HCT116 (cell line): ENCODE measurements at regions not wholly inside any gene's neighbourhood (a gene's known extent, or its start where the extent isn't known, plus 50 kb on each side); places are given as distances from the start of the nearest gene placed in this dataset.

ENCODE experiments used
- ATAC-seq: fragments of 200-7000 bp; cut with Tn5 transposase; 2 replicates; pipeline ENCODE4 v1.9.1; 2020; ENCODE audit warnings: mild to moderate bottlenecking, moderate library complexity
- BruUV-seq: library from RNA; stranded (reverse); fragments of 400-500 nt; replicated peaks from 2 replicates; lab custom pipeline; 2021; lab: Mats Ljungman, UMichigan
- CTCF ChIA-PET: fragments of 300-600 bp; sonication (Branson Sonifier 250); formaldehyde crosslinking; loops from one replicate; lab custom pipeline; 2021; ENCODE audit warnings: antibody characterized with exemption; lab: Charles Lee
- POLR2A ChIA-PET: fragments of 300-600, 350-600 bp; sonication (Branson Sonifier 250); formaldehyde crosslinking; loops from one replicate; lab custom pipeline; 2021; ENCODE audit warnings: antibody characterized with exemption; lab: Charles Lee
- RAD21 ChIA-PET, 2 experiments: fragments of 300-600 bp; sonication (Branson Sonifier 250); formaldehyde crosslinking; loops; one replicate each; lab custom pipeline; 2023; ENCODE audit warnings: low total read pairs in 2 of 2; ENCODE audit not compliant: uncharacterized antibody in 2 of 2, unreplicated experiment in 2 of 2, low non-redundant PET in 1 of 2; lab: Charles Lee
- DNase-seq: peaks from one replicate; pipeline ENCODE4 v3.0.0-alpha.2; 2010; ENCODE audit warnings: low read depth, low spot score
- H2AFZ ChIP-seq: fragments of 200-600 bp; shearing (Covaris generic), sonication (generic); 2 replicates; pipeline ENCODE4 v1.6.1; 2017; ENCODE audit warnings: low read depth, mixed run types, mixed read lengths, antibody characterized with exemption, low read length; ENCODE audit not compliant: poor library complexity, severe bottlenecking
- H3K27ac ChIP-seq: 2 replicates; pipeline ENCODE4 v1.5.1; 2012; ENCODE audit warnings: low read depth, low read length
- H3K27me3 ChIP-seq: fragments of 200-600 bp; sonication (generic); 2 replicates; pipeline ENCODE4 v1.6.1; 2016; ENCODE audit warnings: mixed run types, low read length, mixed read lengths; ENCODE audit not compliant: insufficient read depth
- H3K36me3 ChIP-seq, 2 experiments: fragments of 200-500 bp in 1 of 2; fragments of 200-600 bp in 1 of 2; sonication (Bioruptor generic) in 1 of 2; sonication (generic) in 1 of 2; 2 replicates each; pipeline versions ENCODE4 v1.5.1 to v1.6.1; 2014 to 2016; ENCODE audit warnings: low read length in 2 of 2, inconsistent platforms in 1 of 2, mixed read lengths in 1 of 2, mixed run types in 1 of 2; ENCODE audit not compliant: insufficient read depth in 2 of 2, control insufficient read depth in 1 of 2
- H3K4me1 ChIP-seq, 2 experiments: fragments of 200-600 bp in 1 of 2; sonication (generic) in 1 of 2; 2 replicates each; pipeline versions ENCODE4 v1.5.1 to v1.6.1; 2012 to 2017; ENCODE audit warnings: low read length in 2 of 2, inconsistent platforms in 1 of 2, mild to moderate bottlenecking in 1 of 2, mixed read lengths in 1 of 2, mixed run types in 1 of 2, moderate library complexity in 1 of 2; ENCODE audit not compliant: insufficient read depth in 2 of 2, control insufficient read depth in 1 of 2
- H3K4me2 ChIP-seq: fragments of 200-600 bp; sonication (generic); 2 replicates; pipeline ENCODE4 v1.6.1; 2017; ENCODE audit warnings: mixed run types, low read length, mixed read lengths
- H3K4me3 ChIP-seq, 2 experiments: fragments of 200-600 bp in 1 of 2; sonication (generic) in 1 of 2; replicated peaks in 1 of 2; 2 replicates each; pipeline ENCODE4 v1.5.1; 2011 to 2016; ENCODE audit warnings: low read length in 2 of 2, control low read depth in 1 of 2, low read depth in 1 of 2, mild to moderate bottlenecking in 1 of 2, mixed read lengths in 1 of 2, mixed run types in 1 of 2
- H3K79me2 ChIP-seq: fragments of 200-600 bp; sonication (generic); 2 replicates; pipeline ENCODE4 v1.6.1; 2017; ENCODE audit warnings: mild to moderate bottlenecking, mixed run types, low read length, moderate library complexity, mixed read lengths; ENCODE audit not compliant: insufficient read depth
- H3K9ac ChIP-seq: fragments of 200-600 bp; sonication (generic); 2 replicates; pipeline ENCODE4 v1.6.1; 2016; ENCODE audit warnings: low read length, mixed read lengths
- H3K9me2 ChIP-seq: fragments of 200-600 bp; sonication (generic), shearing (Covaris generic); 2 replicates; pipeline ENCODE4 v1.6.1; 2017; ENCODE audit warnings: mixed run types, mild to moderate bottlenecking, moderate library complexity; ENCODE audit not compliant: insufficient read depth
- H3K9me3 ChIP-seq, 2 experiments: fragments of 200-500 bp in 1 of 2; fragments of 200-600 bp in 1 of 2; sonication (Bioruptor generic) in 1 of 2; sonication (generic) in 1 of 2; 2 replicates each; pipeline ENCODE4 v1.6.1; 2014 to 2017; ENCODE audit warnings: low read length in 2 of 2, mixed read lengths in 2 of 2, inconsistent platforms in 1 of 2, low read depth in 1 of 2, mild to moderate bottlenecking in 1 of 2, mixed run types in 1 of 2, moderate library complexity in 1 of 2; ENCODE audit not compliant: control insufficient read depth in 1 of 2, insufficient read depth in 1 of 2
- H4K20me1 ChIP-seq: fragments of 200-600 bp; sonication (generic), shearing (Covaris generic); 2 replicates; pipeline ENCODE4 v1.6.1; 2017; ENCODE audit warnings: mixed run types, mild to moderate bottlenecking, moderate library complexity; ENCODE audit not compliant: insufficient read depth
- CBX3 ChIP-seq: IDR thresholded peaks from 2 replicates; pipeline ENCODE4 v1.6.1; 2012; ENCODE audit warnings: low read depth
- CEBPB ChIP-seq: IDR thresholded peaks from 2 replicates; pipeline ENCODE4 v1.6.1; 2012; ENCODE audit warnings: low read depth
- EGR1 ChIP-seq: IDR thresholded peaks from 2 replicates; pipeline ENCODE4 v1.6.1; 2012; ENCODE audit warnings: low read depth
- ELF1 ChIP-seq: IDR thresholded peaks from 2 replicates; pipeline ENCODE4 v1.6.1; 2012; ENCODE audit warnings: low read depth, borderline replicate concordance
- EZH2phosphoT487 ChIP-seq: fragments of 200-600 bp; IDR thresholded peaks from 2 replicates; pipeline ENCODE4 v1.6.1; 2018; ENCODE audit warnings: antibody characterized with exemption, borderline replicate concordance
- FOSL1 ChIP-seq: IDR thresholded peaks from 2 replicates; pipeline ENCODE4 v1.6.1; 2012; ENCODE audit warnings: low read depth
- MAX ChIP-seq: IDR thresholded peaks from 2 replicates; pipeline ENCODE4 v1.6.1; 2012
- POLR2A ChIP-seq: IDR thresholded peaks from 2 replicates; pipeline ENCODE4 v1.7.0; 2011; ENCODE audit warnings: borderline replicate concordance; ENCODE audit not compliant: insufficient read depth, insufficient read length; ENCODE audit errors: extremely low read depth
- POLR2AphosphoS5 ChIP-seq: IDR thresholded peaks from 2 replicates; pipeline ENCODE4 v1.6.1; 2011; ENCODE audit warnings: mild to moderate bottlenecking, low read depth, low read length, moderate library complexity
- RAD21 ChIP-seq: IDR thresholded peaks from 2 replicates; pipeline ENCODE4 v1.6.1; 2012; ENCODE audit warnings: low read depth, mild to moderate bottlenecking
- REST ChIP-seq: IDR thresholded peaks from 2 replicates; pipeline ENCODE4 v1.6.1; 2012; ENCODE audit warnings: low read depth
- SRF ChIP-seq: IDR thresholded peaks from 2 replicates; pipeline ENCODE4 v1.6.1; 2012; ENCODE audit warnings: low read depth
- TCF7L2 ChIP-seq: IDR thresholded peaks from 2 replicates; pipeline ENCODE4 v1.7.0; 2011; ENCODE audit warnings: borderline replicate concordance, inconsistent platforms; ENCODE audit not compliant: insufficient read depth, insufficient read length; ENCODE audit errors: extremely low read depth
- YY1 ChIP-seq: IDR thresholded peaks from 2 replicates; pipeline ENCODE4 v1.6.1; 2011; ENCODE audit warnings: low read length, low read depth, moderate library complexity, mild to moderate bottlenecking; ENCODE audit not compliant: insufficient replicate concordance; ENCODE audit errors: extremely low read depth
- ZFX ChIP-seq: fragments of 450-650 bp; IDR thresholded peaks from 2 replicates; pipeline ENCODE4 v1.6.1; 2017
- intact Hi-C: fragments of 100-400 bp; cut with micrococcal nuclease; formaldehyde crosslinking; loops from 2 replicates; pipeline ENCODE4 v1.10.0; 2022

- no TSS peak for BruUV-seq
- no peak overlapping the region for H2AFZ ChIP-seq
- no peak for TF ChIP-seq FOSL1
- TF ChIP-seq TCF7L2, result no peak
- no peak for TF ChIP-seq POLR2AphosphoS5
- TF ChIP-seq POLR2A, result no peak
- no peak for TF ChIP-seq ELF1
- no peak for TF ChIP-seq MAX
- no peak for TF ChIP-seq REST
- TF ChIP-seq EGR1, result no peak
- no peak for TF ChIP-seq RAD21
- TF ChIP-seq YY1, result no peak
- TF ChIP-seq CEBPB, result no peak
- no peak for TF ChIP-seq EZH2phosphoT487
- TF ChIP-seq ZFX, result no peak
- TF ChIP-seq CBX3, result no peak
- TF ChIP-seq SRF, result no peak
- TF ChIP-seq, all 23 proteins: peak for 0
- Histone ChIP-seq H3K36me3 (no peaks in the 10 kb centered on the region), H4K20me1 (no peaks in the 10 kb centered on the region), H3K4me2 (no peak overlapping the region), H3K27ac (no peak overlapping the region), H3K79me2 (no peaks in the 10 kb centered on the region), H3K4me1 (no peaks in the 10 kb centered on the region), H3K27me3 (no peaks in the 10 kb centered on the region), H3K9ac (no peak overlapping the region), H3K4me3 (no peak overlapping the region), H3K9me3 (peaks cover 0 to 3% of the 10 kb centered on the region in 2 experiments; a peak in 1 of 4 replicates), H3K9me2 (no peaks in the 10 kb centered on the region)
- ChIA-PET CTCF (no interaction called here), POLR2A (no interaction called here), RAD21 (no interaction called here)
- DNase-seq (no peak), ATAC-seq (no peak)
- intact Hi-C loops, result no loop called here
Measured at GRCh38 chr16:88132836-88133506, 181.7 kb downstream of the BANP start.
